GM23338 (cell line): ENCODE measurements at regions not wholly inside any gene's neighbourhood (a gene's known extent, or its start where the extent isn't known, plus 50 kb on each side); places are given as distances from the start of the nearest gene placed in this dataset.

Experiments
- ATAC-seq: fragments of 200-7000 bp; cut with Tn5 transposase; 3 replicates; pipeline ENCODE4 v1.9.1; 2020
- DNase-seq: peaks from one replicate; pipeline ENCODE4 v3.0.0-alpha.2; 2015; ENCODE audit warnings: low spot score
- H2AFZ ChIP-seq: fragments of 200-600 bp; sonication (generic); 2 replicates; pipeline ENCODE4 v1.8.0; 2016; ENCODE audit warnings: antibody characterized with exemption, mild to moderate bottlenecking, moderate library complexity
- H3F3A ChIP-seq: fragments of 200-600 bp; sonication (generic); replicated peaks from 2 replicates; pipeline ENCODE4 v1.8.0; 2017; ENCODE audit warnings: antibody characterized with exemption, mixed run types, low read depth
- H3K27ac ChIP-seq: fragments of 200-600 bp; sonication (generic); 2 replicates; pipeline ENCODE4 v1.6.1; 2016; ENCODE audit warnings: low read depth
- H3K27me3 ChIP-seq: fragments of 200-600 bp; sonication (generic); 2 replicates; pipeline ENCODE4 v1.8.0; 2016; ENCODE audit warnings: mild to moderate bottlenecking, mixed run types, moderate library complexity; ENCODE audit not compliant: insufficient read depth
- H3K36me3 ChIP-seq: fragments of 200-600 bp; sonication (generic); 2 replicates; pipeline ENCODE4 v1.8.0; 2016; ENCODE audit warnings: mild to moderate bottlenecking; ENCODE audit not compliant: insufficient read depth
- H3K4me1 ChIP-seq: fragments of 200-600 bp; sonication (generic); 2 replicates; pipeline ENCODE4 v1.8.0; 2016; ENCODE audit warnings: mild to moderate bottlenecking, moderate library complexity; ENCODE audit not compliant: insufficient read depth
- H3K4me2 ChIP-seq: fragments of 200-600 bp; sonication (generic); 2 replicates; pipeline ENCODE4 v1.7.1; 2017; ENCODE audit warnings: mixed run types
- H3K4me3 ChIP-seq: fragments of 200-600 bp; sonication (generic); 2 replicates; pipeline ENCODE4 v1.6.1; 2016; ENCODE audit warnings: mixed run types
- H3K79me2 ChIP-seq: fragments of 200-600 bp; sonication (generic); replicated peaks from 2 replicates; pipeline ENCODE4 v1.8.0; 2017; ENCODE audit warnings: mild to moderate bottlenecking; ENCODE audit not compliant: insufficient read depth
- H3K9me2 ChIP-seq: fragments of 200-600 bp; sonication (generic); 2 replicates; pipeline ENCODE4 v1.8.0; 2017; ENCODE audit not compliant: insufficient read depth
- H4K20me1 ChIP-seq: fragments of 200-600 bp; sonication (generic); replicated peaks from 2 replicates; pipeline ENCODE4 v1.8.0; 2017; ENCODE audit warnings: mild to moderate bottlenecking; ENCODE audit not compliant: insufficient read depth
- H3K27ac Mint-ChIP-seq: 2 replicates; pipeline ENCODE4 v1.8.0; 2020; ENCODE audit warnings: inconsistent platforms, mild to moderate bottlenecking, moderate library complexity, mixed read lengths
- H3K27me3 Mint-ChIP-seq: 3 replicates; pipeline ENCODE4 v1.8.0; 2022; ENCODE audit warnings: low read depth, mild to moderate bottlenecking, moderate library complexity, mixed read lengths, inconsistent platforms; ENCODE audit not compliant: insufficient read depth, poor library complexity
- H3K36me3 Mint-ChIP-seq: 3 replicates; pipeline ENCODE4 v1.8.0; 2021; ENCODE audit warnings: low read depth, mild to moderate bottlenecking, inconsistent platforms, moderate library complexity, mixed read lengths
- H3K4me1 Mint-ChIP-seq: 3 replicates; pipeline ENCODE4 v1.8.0; 2020; ENCODE audit warnings: mild to moderate bottlenecking, inconsistent platforms, mixed read lengths
- H3K4me3 Mint-ChIP-seq: 3 replicates; pipeline ENCODE4 v1.8.0; 2021; ENCODE audit warnings: moderate library complexity, mild to moderate bottlenecking, inconsistent platforms, mixed read lengths
- H3K9me3 Mint-ChIP-seq: 3 replicates; pipeline ENCODE4 v1.8.0; 2020; ENCODE audit warnings: moderate library complexity, mild to moderate bottlenecking, inconsistent platforms, mixed read lengths
- CREB1 ChIP-seq: fragments of 250-450 bp; sonication (Bioruptor Pico); IDR thresholded peaks from 2 replicates; pipeline ENCODE4 v1.5.0; 2020; ENCODE audit warnings: low read depth, mild to moderate bottlenecking, moderate library complexity
- CTCF ChIP-seq, 2 experiments: fragments of 200-600 bp in 1 of 2; sonication (generic) in 1 of 2; conservative IDR thresholded peaks; 2 replicates each; pipeline versions ENCODE4 v1.5.1 to v1.6.1; 2016 to 2017; ENCODE audit warnings: antibody characterized with exemption in 2 of 2, low read depth in 2 of 2, mild to moderate bottlenecking in 2 of 2, moderate library complexity in 1 of 2
- ETS1 ChIP-seq: IDR thresholded peaks from 2 replicates; pipeline ENCODE4 v1.6.1; 2016; ENCODE audit warnings: antibody characterized with exemption
- EZH2 ChIP-seq: fragments of 200-600 bp; sonication (generic); IDR thresholded peaks from one replicate; pipeline ENCODE4 v1.8.0; 2017; ENCODE audit warnings: antibody characterized with exemption, mild to moderate bottlenecking, low read depth; ENCODE audit not compliant: unreplicated experiment
- EZH2phosphoT487 ChIP-seq: fragments of 200-600 bp; sonication (generic); IDR thresholded peaks from one replicate; pipeline ENCODE4 v1.8.1; 2018; ENCODE audit warnings: antibody characterized with exemption; ENCODE audit not compliant: unreplicated experiment
- JUNB ChIP-seq: IDR thresholded peaks from one replicate; pipeline ENCODE4 v1.6.1; 2016; ENCODE audit warnings: antibody characterized with exemption; ENCODE audit not compliant: unreplicated experiment
- NANOG ChIP-seq: IDR thresholded peaks from 2 replicates; pipeline ENCODE4 v1.6.1; 2016; ENCODE audit warnings: antibody characterized with exemption, borderline replicate concordance
- POLR2AphosphoS5 ChIP-seq: IDR thresholded peaks from 2 replicates; pipeline ENCODE4 v1.6.1; 2016; ENCODE audit warnings: antibody characterized with exemption, low read depth
- REST ChIP-seq: IDR thresholded peaks from one replicate; pipeline ENCODE4 v1.6.1; 2018; ENCODE audit warnings: antibody characterized with exemption; ENCODE audit not compliant: unreplicated experiment
- STAT1 ChIP-seq: IDR thresholded peaks from one replicate; pipeline ENCODE4 v1.6.1; 2016; ENCODE audit warnings: antibody characterized with exemption; ENCODE audit not compliant: unreplicated experiment
- ZNF114 ChIP-seq: fragments of 250-450 bp; sonication (Bioruptor Pico); IDR thresholded peaks from 2 replicates; pipeline ENCODE4 v1.5.0; 2020; ENCODE audit warnings: mild to moderate bottlenecking, moderate library complexity
- ZNF331 ChIP-seq: fragments of 250-450 bp; sonication (Bioruptor Pico); IDR thresholded peaks from 2 replicates; pipeline ENCODE4 v1.5.0; 2020; ENCODE audit warnings: low read depth, mild to moderate bottlenecking, moderate library complexity
- ZNF462 ChIP-seq: fragments of 250-450 bp; sonication (Bioruptor Pico); IDR thresholded peaks from 2 replicates; pipeline ENCODE4 v1.5.0; 2020; ENCODE audit warnings: mild to moderate bottlenecking, moderate library complexity

GRCh38 chr18:66999003-66999402, 395.1 kb upstream of the CDH19 start:
- Histone ChIP-seq H3K27me3 (no peaks in the 10 kb centered on the region), H3K27ac (no peak overlapping the region), H3K4me2 (no peak overlapping the region), H3K79me2 (no peaks in the 10 kb centered on the region), H3K4me3 (no peak overlapping the region), H3K36me3 (no peaks in the 10 kb centered on the region), H2AFZ (no peak overlapping the region), H3K9me2 (no peaks in the 10 kb centered on the region; the same call in 1 of the 2 replicates), H3K4me1 (no peaks in the 10 kb centered on the region), H3F3A (no peaks in the 10 kb centered on the region), H4K20me1 (no peaks in the 10 kb centered on the region)
- H3K27me3 Mint-ChIP-seq: peaks cover 1% of the 10 kb centered on the region
- ATAC-seq (no peak), DNase-seq (no peak)
- H3K4me1 Mint-ChIP-seq: no peaks in the 10 kb centered on the region
- TF ChIP-seq EZH2 (no peak), ETS1 (no peak), ZNF462 (no peak), CTCF (conservative IDR thresholded peaks at IDR 0.05; ENCODE audit: low read depth in 2 of 2) (no peak), REST (no peak), ZNF331 (no peak), POLR2AphosphoS5 (no peak), NANOG (no peak), STAT1 (no peak), JUNB (no peak), ZNF114 (no peak), EZH2phosphoT487 (no peak), CREB1 (no peak)
- H3K27ac Mint-ChIP-seq: no peak overlapping the region
- no peak overlapping the region for H3K4me3 Mint-ChIP-seq
- no peaks in the 10 kb centered on the region for H3K36me3 Mint-ChIP-seq
- no peaks in the 10 kb centered on the region for H3K9me3 Mint-ChIP-seq
